T follicular helper cell (primary cell): ENCODE measurements at regions not wholly inside any gene's neighbourhood (a gene's known extent, or its start where the extent isn't known, plus 50 kb on each side); places are given as distances from the start of the nearest gene placed in this dataset.

Experiments used
- DNase-seq: peaks from one replicate; pipeline ENCODE4 v3.0.0-alpha.2; 2020; ENCODE audit warnings: low read depth

- DNase-seq = no peak
These were observed 114.0 kb upstream of the TMEM132D start for GRCh38 chr12:130017591-130018449.

GRCh38 chr12:130018614-130019013 lies 114.8 kb upstream of the TMEM132D start:
- DNase-seq = no peak

GRCh38 chr12:130026608-130027176 lies 122.9 kb upstream of the TMEM132D start:
- DNase-seq = no peak

GRCh38 chr12:130027798-130028197 lies 124.0 kb upstream of the TMEM132D start:
- no peak for DNase-seq

- no peak for DNase-seq
These were observed 125.3 kb upstream of the TMEM132D start for GRCh38 chr12:130029151-130029550.

- DNase-seq = no peak
These were observed 127.2 kb upstream of the TMEM132D start for GRCh38 chr12:130031041-130031440.

- DNase-seq = peak; percentile 18
These were observed 127.9 kb upstream of the TMEM132D start for GRCh38 chr12:130031571-130032189.

GRCh38 chr12:130041983-130042812 lies 120.1 kb upstream of the FZD10 start:
- no peak for DNase-seq

GRCh38 chr12:130043685-130044406 lies 118.4 kb upstream of the FZD10 start:
- DNase-seq = no peak

GRCh38 chr12:130044991-130045621 lies 117.2 kb upstream of the FZD10 start:
- DNase-seq = no peak

- no peak for DNase-seq
These were observed 112.6 kb upstream of the FZD10 start for GRCh38 chr12:130049666-130050065.

- DNase-seq = no peak
These were observed 110.4 kb upstream of the FZD10 start for GRCh38 chr12:130051900-130052299.

GRCh38 chr12:130053651-130054069 lies 108.6 kb upstream of the FZD10 start:
- no peak for DNase-seq

GRCh38 chr12:130054803-130055202 lies 107.5 kb upstream of the FZD10 start:
- no peak for DNase-seq

GRCh38 chr12:130058926-130059472 lies 103.3 kb upstream of the FZD10 start:
- no peak for DNase-seq

GRCh38 chr12:130063866-130064265 lies 98.4 kb upstream of the FZD10 start:
- DNase-seq = no peak

GRCh38 chr12:130064999-130065398 lies 97.3 kb upstream of the FZD10 start:
- DNase-seq = no peak

- DNase-seq = no peak
These were observed 95.5 kb upstream of the FZD10 start for GRCh38 chr12:130066742-130067141.

GRCh38 chr12:130068741-130069140 lies 93.5 kb upstream of the FZD10 start:
- no peak for DNase-seq

GRCh38 chr12:130070126-130070611 lies 92.1 kb upstream of the FZD10 start:
- no peak for DNase-seq

GRCh38 chr12:130073721-130074120 lies 88.5 kb upstream of the FZD10 start:
- DNase-seq = no peak
